Fibroblast of the aortic adventitia (primary cell): ENCODE measurements at regions not wholly inside any gene's neighbourhood (a gene's known extent, or its start where the extent isn't known, plus 50 kb on each side); places are given as distances from the start of the nearest gene placed in this dataset.

ENCODE experiments used
- DNase-seq: peaks from one replicate; pipeline ENCODE4 v3.0.0-alpha.2; 2010; ENCODE audit warnings: low read depth
- H3K4me3 ChIP-seq: 2 replicates; pipeline ENCODE4 v1.5.1; 2011; ENCODE audit warnings: low read depth, mild to moderate bottlenecking, control low read depth, low read length, moderate library complexity
- CTCF ChIP-seq: IDR thresholded peaks from 2 replicates; pipeline ENCODE4 v1.5.1; 2011; ENCODE audit warnings: mild to moderate bottlenecking, low read length, control low read depth, inconsistent platforms; ENCODE audit not compliant: insufficient read depth

DNA sequence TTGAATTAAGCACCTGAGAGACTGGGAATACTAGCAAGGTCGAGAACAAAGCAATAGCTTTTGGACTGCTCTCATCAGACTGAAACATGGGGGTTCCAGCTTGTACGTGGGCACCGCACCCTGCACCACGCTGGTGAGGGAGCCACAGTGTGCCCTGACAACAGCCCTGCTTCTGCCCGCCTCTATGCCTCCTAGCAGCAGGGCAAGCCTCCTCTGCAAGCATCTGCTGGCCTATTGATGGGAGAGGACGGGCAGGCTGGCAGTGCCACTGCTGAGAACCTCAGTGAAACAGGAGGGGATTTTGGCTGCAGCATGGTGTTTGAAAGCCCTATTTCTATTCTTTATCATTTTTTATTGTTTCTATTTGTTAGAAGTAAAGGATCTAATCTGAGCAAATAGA is 146.1 kb upstream of the OTOS start:
- no peak for DNase-seq
- no peak for TF ChIP-seq CTCF
- H3K4me3 ChIP-seq, result no peak overlapping the region

- DNase-seq, result no peak
- no peak for TF ChIP-seq CTCF
Observed at GRCh38 chr2:240287011-240287410, 146.6 kb upstream of the OTOS start.

GRCh38 chr2:240287496-240288086 is 147.1 kb upstream of the OTOS start:
- H3K4me3 ChIP-seq, result no peak overlapping the region
- no peak for DNase-seq
- no peak for TF ChIP-seq CTCF

More at GRCh38 chr2:240287011-240287410, 146.6 kb upstream of the OTOS start:
- H3K4me3 ChIP-seq, result no peak overlapping the region

DNA sequence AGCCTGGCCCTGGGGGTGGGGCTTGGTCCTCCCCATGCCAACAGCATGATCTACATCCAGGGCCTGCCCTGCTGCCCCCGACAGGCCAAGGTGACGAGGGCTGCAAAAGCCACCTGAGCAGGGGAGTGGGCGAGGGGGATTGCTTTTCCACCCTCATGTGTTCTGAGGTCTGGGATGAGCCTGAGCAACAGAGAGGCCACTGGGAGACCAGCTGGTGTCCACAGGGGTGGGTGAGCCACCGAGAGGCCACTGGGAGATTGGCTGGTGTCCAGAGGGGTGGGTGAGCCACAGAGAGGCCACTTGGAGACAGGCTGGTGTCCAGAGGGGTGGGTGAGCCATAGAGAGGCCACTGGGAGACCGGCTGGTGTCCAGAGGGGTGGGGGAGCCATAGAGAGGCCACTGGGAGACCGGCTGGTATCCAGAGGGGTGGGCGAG is 147.4 kb upstream of the GPC1 start:
- DNase-seq, result no peak
- H3K4me3 ChIP-seq, result no peak overlapping the region
- TF ChIP-seq CTCF, result no peak

- TF ChIP-seq CTCF, result no peak
- no peak overlapping the region for H3K4me3 ChIP-seq
Observed at GRCh38 chr2:240289701-240290431, 145.6 kb upstream of the GPC1 start.

DNA sequence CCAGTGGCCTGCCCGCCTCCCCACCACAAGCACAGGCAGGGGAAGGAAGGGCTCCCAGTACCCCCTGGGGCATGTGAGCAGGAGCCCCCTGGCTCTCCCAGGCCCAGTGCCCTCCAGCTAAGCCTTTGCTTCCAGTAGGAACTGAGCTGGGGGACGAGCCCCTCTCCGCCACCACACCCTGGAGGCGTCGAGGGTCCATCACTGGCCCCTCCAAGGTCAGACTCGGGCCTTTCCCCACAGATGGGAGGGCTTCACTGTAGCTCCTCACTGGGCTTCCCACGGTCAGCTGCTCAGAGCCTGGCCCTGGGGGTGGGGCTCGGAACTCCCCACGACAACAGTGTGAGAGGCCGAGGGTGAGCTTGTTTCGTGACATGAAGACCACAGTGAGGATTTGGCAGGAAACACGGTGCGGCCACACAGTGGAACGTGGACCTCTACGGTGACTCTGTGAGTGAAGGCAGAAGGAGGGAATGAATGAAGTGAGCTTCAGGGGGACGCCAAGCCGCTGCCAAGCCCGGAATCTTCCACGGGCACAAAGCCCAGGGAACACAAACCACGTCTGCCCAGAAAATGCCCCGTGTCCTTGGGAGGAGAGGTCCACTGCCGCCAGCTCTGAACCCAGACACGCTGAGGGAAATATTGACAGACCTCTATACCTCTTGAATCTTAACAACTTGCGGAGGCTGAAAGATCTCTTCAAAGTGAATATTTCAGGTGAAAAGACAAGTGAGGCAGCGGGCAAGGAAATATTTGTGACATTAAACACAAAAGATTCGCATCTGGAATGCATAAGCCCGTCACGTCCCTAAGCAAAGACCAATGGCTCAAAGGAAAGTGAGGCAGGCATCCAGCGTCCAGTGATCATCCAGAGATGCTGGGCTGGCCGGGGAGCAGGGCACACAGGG is 144.8 kb upstream of the GPC1 start:
- DNase-seq, result no peak
- no peak overlapping the region for H3K4me3 ChIP-seq
- no peak for TF ChIP-seq CTCF

More at GRCh38 chr2:240289701-240290431, 145.6 kb upstream of the GPC1 start:
- DNase-seq, result no peak
